ENCODE measurements at regions not wholly inside any gene's neighbourhood (a gene's known extent, or its start where the extent isn't known, plus 50 kb on each side); places are given as distances from the start of the nearest gene placed in this dataset.

DNA sequence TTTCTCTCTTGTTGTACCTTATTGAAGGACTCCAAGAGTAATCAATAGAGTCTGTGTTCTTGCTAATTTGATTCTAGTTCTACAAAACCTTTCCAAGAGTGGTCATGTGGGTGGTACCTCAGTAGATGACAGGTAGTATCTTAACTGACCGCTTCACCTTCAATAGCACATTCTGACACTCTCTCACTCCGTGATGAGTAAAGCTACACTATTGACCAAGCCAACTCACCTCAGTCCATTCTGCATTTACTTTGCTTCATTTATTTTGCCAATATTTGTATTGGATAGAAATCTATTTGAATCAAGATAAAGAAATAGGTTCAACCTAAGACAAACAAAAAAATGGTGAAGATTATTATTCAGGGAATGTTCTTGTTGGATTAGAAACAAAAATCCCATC lies 1869.6 kb upstream of the CELF4 start:
- no peak overlapping the region for H3K4me3 ChIP-seq (ENCODE audit: low read depth, low read length)
- TF ChIP-seq, protein P1, sequence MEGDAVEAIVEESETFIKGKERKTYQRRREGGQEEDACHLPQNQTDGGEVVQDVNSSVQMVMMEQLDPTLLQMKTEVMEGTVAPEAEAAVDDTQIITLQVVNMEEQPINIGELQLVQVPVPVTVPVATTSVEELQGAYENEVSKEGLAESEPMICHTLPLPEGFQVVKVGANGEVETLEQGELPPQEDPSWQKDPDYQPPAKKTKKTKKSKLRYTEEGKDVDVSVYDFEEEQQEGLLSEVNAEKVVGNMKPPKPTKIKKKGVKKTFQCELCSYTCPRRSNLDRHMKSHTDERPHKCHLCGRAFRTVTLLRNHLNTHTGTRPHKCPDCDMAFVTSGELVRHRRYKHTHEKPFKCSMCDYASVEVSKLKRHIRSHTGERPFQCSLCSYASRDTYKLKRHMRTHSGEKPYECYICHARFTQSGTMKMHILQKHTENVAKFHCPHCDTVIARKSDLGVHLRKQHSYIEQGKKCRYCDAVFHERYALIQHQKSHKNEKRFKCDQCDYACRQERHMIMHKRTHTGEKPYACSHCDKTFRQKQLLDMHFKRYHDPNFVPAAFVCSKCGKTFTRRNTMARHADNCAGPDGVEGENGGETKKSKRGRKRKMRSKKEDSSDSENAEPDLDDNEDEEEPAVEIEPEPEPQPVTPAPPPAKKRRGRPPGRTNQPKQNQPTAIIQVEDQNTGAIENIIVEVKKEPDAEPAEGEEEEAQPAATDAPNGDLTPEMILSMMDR (IDR thresholded peaks at IDR 0.05; ENCODE audit: low read depth, low read length): no peak
- TF ChIP-seq, protein P2, sequence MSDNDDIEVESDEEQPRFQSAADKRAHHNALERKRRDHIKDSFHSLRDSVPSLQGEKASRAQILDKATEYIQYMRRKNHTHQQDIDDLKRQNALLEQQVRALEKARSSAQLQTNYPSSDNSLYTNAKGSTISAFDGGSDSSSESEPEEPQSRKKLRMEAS (IDR thresholded peaks at IDR 0.05; ENCODE audit: low read depth, low read length): no peak
- TF ChIP-seq POLR2A (IDR thresholded peaks at IDR 0.05; ENCODE audit: extremely low read depth, insufficient read length): no peak
- no peak for DNase-seq (ENCODE audit: low read depth)

DNA sequence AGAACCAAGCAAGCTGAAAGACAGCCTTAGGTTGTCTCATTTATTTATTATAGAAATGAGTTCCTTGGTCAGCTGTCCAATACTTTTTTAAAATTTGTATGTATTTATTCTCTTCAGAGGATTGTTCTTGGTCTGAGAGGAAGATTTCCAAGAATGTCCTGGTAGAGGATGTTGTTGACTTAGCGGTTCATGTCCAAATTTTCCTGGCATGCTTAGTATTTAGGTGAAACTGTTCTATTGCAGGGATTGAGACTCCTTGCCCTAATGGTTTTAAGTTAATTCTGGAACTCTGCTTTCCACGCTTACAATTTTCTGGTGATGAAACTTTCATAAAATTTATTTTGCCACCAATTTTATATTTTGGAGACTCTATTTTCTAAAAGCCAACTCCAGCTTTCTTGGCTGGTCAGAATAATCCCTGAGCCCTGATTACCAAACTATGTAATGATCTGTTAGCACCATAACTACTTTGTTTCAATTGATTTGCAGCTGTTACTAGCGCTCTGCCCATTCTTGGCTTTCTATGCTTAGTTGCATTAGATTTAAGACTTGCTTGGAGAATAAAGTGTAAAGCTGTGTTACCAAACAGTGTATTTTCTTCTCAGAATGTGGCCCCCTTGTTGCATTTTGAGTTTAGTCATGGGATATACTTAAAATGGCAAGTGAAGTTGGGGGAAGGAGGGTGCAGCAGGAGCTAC lies 1868.8 kb upstream of the CELF4 start:
- no peak overlapping the region for H3K4me3 ChIP-seq (ENCODE audit: low read depth, low read length)
- DNase-seq (ENCODE audit: low read depth): no peak
- TF ChIP-seq, protein P1 (IDR thresholded peaks at IDR 0.05; ENCODE audit: low read depth, low read length): no peak
- TF ChIP-seq MYC (IDR thresholded peaks at IDR 0.05; ENCODE audit: low read depth, low read length): no peak
- TF ChIP-seq, protein P2 (IDR thresholded peaks at IDR 0.05; ENCODE audit: low read depth, low read length): no peak
- no peak for TF ChIP-seq POLR2A (IDR thresholded peaks at IDR 0.05; ENCODE audit: extremely low read depth, insufficient read length)

DNA sequence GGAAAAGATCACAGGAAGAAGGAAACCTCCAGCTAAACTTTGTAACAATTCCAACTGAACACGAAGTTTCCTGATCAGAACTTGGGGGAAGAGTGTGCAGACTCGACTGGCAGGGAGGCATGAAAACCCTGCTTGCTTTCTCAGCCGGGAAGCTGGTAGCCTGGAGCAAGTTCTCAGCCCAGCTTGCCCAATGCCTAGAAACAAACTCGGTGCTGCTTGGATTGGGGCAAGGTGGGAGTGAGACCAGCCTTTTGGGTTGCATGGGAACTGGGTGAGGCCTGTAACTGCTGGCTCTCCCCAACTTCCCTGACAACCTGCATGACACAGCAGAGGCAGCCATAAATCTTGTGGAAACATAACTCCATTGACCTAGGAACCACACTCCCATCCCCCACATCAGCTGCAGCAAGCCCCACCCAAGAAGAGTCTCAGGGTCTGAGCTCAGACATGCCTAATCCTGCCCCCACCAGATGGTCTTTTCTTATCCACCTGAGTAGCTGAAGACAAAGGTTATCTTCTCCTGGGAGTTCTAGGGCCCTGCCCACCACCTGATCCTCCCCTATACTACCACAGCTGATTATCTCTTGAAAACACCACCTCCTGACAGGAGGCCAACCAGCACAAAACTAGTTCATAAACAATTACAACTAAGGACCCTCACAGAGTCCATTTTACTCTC lies 1859.7 kb upstream of the CELF4 start:
- no peak for DNase-seq (ENCODE audit: low read depth)
- TF ChIP-seq MYC (IDR thresholded peaks at IDR 0.05; ENCODE audit: low read depth, low read length) (no peak), POLR2A (IDR thresholded peaks at IDR 0.05; ENCODE audit: extremely low read depth, insufficient read length) (no peak)
- TF ChIP-seq, protein P2 (IDR thresholded peaks at IDR 0.05; ENCODE audit: low read depth, low read length): no peak
- TF ChIP-seq, protein P1 (IDR thresholded peaks at IDR 0.05; ENCODE audit: low read depth, low read length): no peak

DNA sequence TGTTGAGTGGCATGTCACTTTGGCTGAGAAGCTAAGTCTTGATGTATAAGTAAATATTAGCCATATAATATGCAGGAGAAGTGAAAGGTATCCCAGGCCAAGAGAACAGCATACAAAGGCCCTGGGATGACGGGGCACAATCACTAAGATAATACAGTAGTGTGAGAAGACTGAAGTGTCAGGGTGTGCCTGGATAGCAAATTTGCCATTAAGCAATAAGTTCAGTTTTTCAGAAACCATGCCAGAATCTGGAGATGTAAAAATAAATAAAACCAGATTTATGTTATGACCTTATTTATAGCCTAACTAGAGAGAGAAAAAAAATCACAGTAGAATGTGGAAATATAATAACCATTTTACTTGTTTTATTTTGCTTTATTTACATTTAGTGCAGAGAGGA lies 1858.7 kb upstream of the CELF4 start:
- TF ChIP-seq, protein P2 (IDR thresholded peaks at IDR 0.05; ENCODE audit: low read depth, low read length): no peak
- TF ChIP-seq, protein P1 (IDR thresholded peaks at IDR 0.05; ENCODE audit: low read depth, low read length): no peak
- TF ChIP-seq POLR2A (IDR thresholded peaks at IDR 0.05; ENCODE audit: extremely low read depth, insufficient read length) (no peak), MYC (IDR thresholded peaks at IDR 0.05; ENCODE audit: low read depth, low read length) (no peak)
- H3K4me3 ChIP-seq (ENCODE audit: low read depth, low read length): no peak overlapping the region
- DNase-seq (ENCODE audit: low read depth): no peak

More for the DNA sequence above, 1859.7 kb upstream of the CELF4 start:
- H3K4me3 ChIP-seq (ENCODE audit: low read depth, low read length): no peak overlapping the region

DNA sequence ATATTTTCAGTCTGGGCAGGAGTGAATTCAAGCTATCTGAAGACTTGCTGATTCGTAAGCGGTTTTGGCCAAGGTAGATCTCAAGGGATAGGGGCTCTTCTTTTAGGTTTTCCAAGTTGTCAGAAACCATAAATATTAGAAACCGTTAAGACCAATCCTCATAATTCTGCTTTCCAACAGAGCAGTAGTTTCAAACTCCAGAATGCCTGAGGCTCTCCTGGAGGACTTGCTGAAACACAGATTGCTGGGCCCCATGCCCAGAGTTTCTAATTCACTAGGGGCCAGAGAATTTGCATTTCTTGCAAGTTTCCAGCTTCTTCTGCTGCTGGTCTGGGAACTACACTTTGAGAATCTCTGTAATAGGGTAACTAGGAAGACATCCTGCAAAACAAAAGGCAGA lies 1855.7 kb upstream of the CELF4 start:
- TF ChIP-seq, protein P1 (IDR thresholded peaks at IDR 0.05; ENCODE audit: low read depth, low read length): no peak
- TF ChIP-seq POLR2A (IDR thresholded peaks at IDR 0.05; ENCODE audit: extremely low read depth, insufficient read length) (no peak), MYC (IDR thresholded peaks at IDR 0.05; ENCODE audit: low read depth, low read length) (no peak)
- TF ChIP-seq, protein P2 (IDR thresholded peaks at IDR 0.05; ENCODE audit: low read depth, low read length): no peak
- DNase-seq (ENCODE audit: low read depth): no peak
- no peak overlapping the region for H3K4me3 ChIP-seq (ENCODE audit: low read depth, low read length)
